OCI-LY7 (cell line): ENCODE measurements at regions not wholly inside any gene's neighbourhood (a gene's known extent, or its start where the extent isn't known, plus 50 kb on each side); places are given as distances from the start of the nearest gene placed in this dataset.

ENCODE experiments used
- BruUV-seq: library from RNA; stranded (reverse); fragments of 400-500 nt; replicated peaks from 2 replicates; lab custom pipeline; 2021; lab: Mats Ljungman, UMichigan
- CTCF ChIA-PET: fragments of 300-600 bp; sonication (Branson Sonifier 250); formaldehyde crosslinking; loops from one replicate; lab custom pipeline; 2022; ENCODE audit warnings: antibody characterized with exemption; ENCODE audit not compliant: unreplicated experiment; lab: Charles Lee
- POLR2A ChIA-PET: fragments of 300-600 bp; sonication (Branson Sonifier 250); formaldehyde crosslinking; loops from one replicate; lab custom pipeline; 2022; ENCODE audit warnings: antibody characterized with exemption; lab: Charles Lee
- DNase-seq: peaks from one replicate; pipeline ENCODE4 v3.0.0-alpha.2; 2015; ENCODE audit warnings: low spot score
- H2AFZ ChIP-seq: fragments of 200-600 bp; sonication (generic), shearing (Covaris generic); 2 replicates; pipeline ENCODE4 v1.6.1; 2014; ENCODE audit warnings: mild to moderate bottlenecking, antibody characterized with exemption, low read length, moderate library complexity
- H3K27ac ChIP-seq: fragments of 200-600 bp; sonication (generic); 2 replicates; pipeline ENCODE4 v1.5.1; 2014; ENCODE audit warnings: mixed run types, low read depth, mild to moderate bottlenecking, moderate library complexity, low read length, inconsistent platforms; ENCODE audit not compliant: poor library complexity, severe bottlenecking
- H3K36me3 ChIP-seq: fragments of 200-600 bp; sonication (generic); 2 replicates; pipeline ENCODE4 v1.6.1; 2014; ENCODE audit warnings: mild to moderate bottlenecking, antibody characterized with exemption, low read length, moderate library complexity, mixed read lengths; ENCODE audit not compliant: insufficient read depth
- H3K4me1 ChIP-seq: fragments of 200-600 bp; sonication (generic); 2 replicates; pipeline ENCODE4 v1.5.1; 2014; ENCODE audit warnings: mild to moderate bottlenecking, low read length; ENCODE audit not compliant: insufficient read depth, poor library complexity, severe bottlenecking
- H3K4me2 ChIP-seq: fragments of 200-600 bp; sonication (generic); 2 replicates; pipeline ENCODE4 v1.6.1; 2014; ENCODE audit warnings: mild to moderate bottlenecking, low read length
- H3K4me3 ChIP-seq: fragments of 200-600 bp; sonication (generic); 2 replicates; pipeline ENCODE4 v1.5.1; 2014; ENCODE audit warnings: mild to moderate bottlenecking, low read depth, low read length; ENCODE audit not compliant: poor library complexity, severe bottlenecking
- H3K79me2 ChIP-seq: fragments of 200-600 bp; sonication (generic); 2 replicates; pipeline ENCODE4 v1.6.1; 2016; ENCODE audit warnings: low read depth, mild to moderate bottlenecking, low read length, moderate library complexity, mixed read lengths; ENCODE audit not compliant: insufficient read depth
- H3K9me2 ChIP-seq: fragments of 200-600 bp; sonication (generic); 2 replicates; pipeline ENCODE4 v1.6.1; 2016; ENCODE audit warnings: mild to moderate bottlenecking, low read length, mixed read lengths; ENCODE audit not compliant: insufficient read depth
- H3K9me3 ChIP-seq: fragments of 200-600 bp; sonication (generic); 2 replicates; pipeline ENCODE4 v1.6.1; 2014; ENCODE audit warnings: mild to moderate bottlenecking, mixed run types, low read length, mixed read lengths
- H4K20me1 ChIP-seq: fragments of 200-600 bp; sonication (generic); 2 replicates; pipeline ENCODE4 v1.6.1; 2014; ENCODE audit warnings: mild to moderate bottlenecking, antibody characterized with exemption, low read length, moderate library complexity, mixed read lengths; ENCODE audit not compliant: insufficient read depth
- EZH2phosphoT487 ChIP-seq: fragments of 200-600 bp; sonication (generic); IDR thresholded peaks from 2 replicates; pipeline ENCODE4 v1.6.1; 2018; ENCODE audit warnings: low read depth, borderline replicate concordance, mild to moderate bottlenecking, mixed run types, antibody characterized with exemption, low read length, moderate library complexity, mixed read lengths
- intact Hi-C: fragments of 100-400 bp; cut with micrococcal nuclease; formaldehyde crosslinking; loops from one replicate; pipeline ENCODE4 v1.10.0; 2022; ENCODE audit not compliant: unreplicated experiment
- TF ChIP-seq, protein P1 (sequence below): fragments of 200-600 bp; sonication (generic); conservative IDR thresholded peaks from 2 replicates; pipeline ENCODE4 v1.5.1; 2014; ENCODE audit warnings: mild to moderate bottlenecking, antibody characterized with exemption, low read length, moderate library complexity, mixed read lengths

DNA sequence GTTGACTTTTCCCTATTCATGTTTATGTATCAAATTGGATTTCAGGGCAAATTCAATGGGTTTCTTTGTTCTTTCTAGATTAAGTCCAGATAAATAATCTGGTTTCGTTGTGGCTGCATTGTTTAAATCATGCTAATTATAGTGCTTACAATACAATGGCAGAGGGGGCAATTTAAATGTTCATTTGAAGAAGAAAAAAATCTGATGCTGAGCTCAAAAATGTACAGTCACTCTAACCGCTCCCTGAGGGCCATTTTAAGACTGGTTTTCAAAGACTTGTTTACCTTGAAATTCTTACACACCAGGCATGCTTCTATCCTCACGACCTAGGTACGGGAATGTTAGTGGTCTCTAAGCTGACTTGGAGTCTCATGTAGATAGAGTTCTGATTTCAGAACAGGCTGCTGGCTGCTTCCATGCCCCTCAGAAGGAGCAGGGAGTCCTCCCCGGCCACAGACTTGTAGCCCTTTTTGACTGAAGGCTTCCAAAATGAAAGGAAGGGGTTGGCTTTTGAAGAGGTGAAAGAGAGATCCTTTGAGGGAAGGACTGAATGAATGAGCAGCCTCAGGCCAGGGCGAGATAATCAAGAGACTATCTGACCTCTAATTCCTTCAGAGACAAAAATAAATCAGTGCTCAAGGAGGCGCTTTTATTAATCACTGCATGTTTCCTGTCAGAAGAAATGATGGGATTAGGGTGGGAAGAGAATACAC lies 86.1 kb upstream of the ZNF217 start:
- DNase-seq: no peak
- CTCF ChIA-PET: no interaction called here

GRCh38 chr20:53678990-53679596 lies 85.5 kb upstream of the ZNF217 start:
- H3K4me2 ChIP-seq: peak overlapping the region; percentile 19; the same call in 1 of the 2 replicates
- H3K4me3 ChIP-seq: no peak overlapping the region
- H3K9me2 ChIP-seq: no peaks in the 10 kb centered on the region
- no peaks in the 10 kb centered on the region for H3K36me3 ChIP-seq
- intact Hi-C loops: no loop called here
- no TSS peak for BruUV-seq
- ChIA-PET POLR2A (interaction anchor here (0.5 to 1.0 kb wide), 5 partner anchors 10 to 254 kb away, joined by 3 to 6 read pairs (median 4); no protein-coding TSS in a partner anchor), CTCF (no interaction called here)
- peak overlapping the region; percentile 57 for H2AFZ ChIP-seq
- TF ChIP-seq EZH2phosphoT487: no peak
- TF ChIP-seq, protein P1, sequence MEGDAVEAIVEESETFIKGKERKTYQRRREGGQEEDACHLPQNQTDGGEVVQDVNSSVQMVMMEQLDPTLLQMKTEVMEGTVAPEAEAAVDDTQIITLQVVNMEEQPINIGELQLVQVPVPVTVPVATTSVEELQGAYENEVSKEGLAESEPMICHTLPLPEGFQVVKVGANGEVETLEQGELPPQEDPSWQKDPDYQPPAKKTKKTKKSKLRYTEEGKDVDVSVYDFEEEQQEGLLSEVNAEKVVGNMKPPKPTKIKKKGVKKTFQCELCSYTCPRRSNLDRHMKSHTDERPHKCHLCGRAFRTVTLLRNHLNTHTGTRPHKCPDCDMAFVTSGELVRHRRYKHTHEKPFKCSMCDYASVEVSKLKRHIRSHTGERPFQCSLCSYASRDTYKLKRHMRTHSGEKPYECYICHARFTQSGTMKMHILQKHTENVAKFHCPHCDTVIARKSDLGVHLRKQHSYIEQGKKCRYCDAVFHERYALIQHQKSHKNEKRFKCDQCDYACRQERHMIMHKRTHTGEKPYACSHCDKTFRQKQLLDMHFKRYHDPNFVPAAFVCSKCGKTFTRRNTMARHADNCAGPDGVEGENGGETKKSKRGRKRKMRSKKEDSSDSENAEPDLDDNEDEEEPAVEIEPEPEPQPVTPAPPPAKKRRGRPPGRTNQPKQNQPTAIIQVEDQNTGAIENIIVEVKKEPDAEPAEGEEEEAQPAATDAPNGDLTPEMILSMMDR: peak; percentile 12; the same call in 1 of the 2 replicates
- H3K9me3 ChIP-seq: no peaks in the 10 kb centered on the region
- H4K20me1 ChIP-seq: no peaks in the 10 kb centered on the region
- no peak for DNase-seq
- no peaks in the 10 kb centered on the region for H3K79me2 ChIP-seq
- no peak overlapping the region for H3K27ac ChIP-seq
- H3K4me1 ChIP-seq: peaks cover 35% of the 10 kb centered on the region

More for the DNA sequence above, 86.1 kb upstream of the ZNF217 start:
- no peaks in the 10 kb centered on the region for H3K36me3 ChIP-seq
- no TSS peak for BruUV-seq
- H2AFZ ChIP-seq: peak overlapping the region; percentile 57
- no peaks in the 10 kb centered on the region for H3K9me3 ChIP-seq
- peak overlapping the region; percentile 19; the same call in 1 of the 2 replicates for H3K4me2 ChIP-seq
- no peak overlapping the region for H3K4me3 ChIP-seq
- intact Hi-C loops: no loop called here
- peaks cover 35% of the 10 kb centered on the region for H3K4me1 ChIP-seq
- H3K27ac ChIP-seq: no peak overlapping the region
- H4K20me1 ChIP-seq: no peaks in the 10 kb centered on the region
- no peaks in the 10 kb centered on the region for H3K79me2 ChIP-seq
- TF ChIP-seq EZH2phosphoT487: no peak
- TF ChIP-seq, protein P1: no peak
- POLR2A ChIA-PET: interaction anchor here (0.5 to 1.0 kb wide), 5 partner anchors 11 to 254 kb away, joined by 3 to 6 read pairs (median 4); no protein-coding TSS in a partner anchor
- no peaks in the 10 kb centered on the region for H3K9me2 ChIP-seq
